AG04450 (cell line): ENCODE measurements at regions not wholly inside any gene's neighbourhood (a gene's known extent, or its start where the extent isn't known, plus 50 kb on each side); places are given as distances from the start of the nearest gene placed in this dataset.

Experiments
- CTCF ChIA-PET: fragments of 300-600, 350-600 bp; formaldehyde crosslinking; extraction: SDS; loops from one replicate; lab custom pipeline; 2022; ENCODE audit warnings: antibody characterized with exemption, inconsistent platforms; lab: Charles Lee
- POLR2A ChIA-PET: fragments of 350-600 bp; formaldehyde crosslinking; extraction: SDS; loops from one replicate; lab custom pipeline; 2021; ENCODE audit warnings: antibody characterized with exemption, inconsistent platforms; lab: Yijun Ruan, JAX
- DNase-seq: peaks from one replicate; pipeline ENCODE4 v3.0.0-alpha.2; 2011; ENCODE audit warnings: low read depth, low spot score
- H3K27ac ChIP-seq: one replicate; pipeline ENCODE4 v1.5.1; 2012; ENCODE audit warnings: low read depth, low read length, control low read depth
- H3K27me3 ChIP-seq: one replicate; pipeline ENCODE4 v1.6.0; 2012; ENCODE audit warnings: low read length; ENCODE audit not compliant: control insufficient read depth, insufficient read depth
- H3K4me3 ChIP-seq: 2 replicates; pipeline ENCODE4 v1.5.1; 2011; ENCODE audit warnings: mild to moderate bottlenecking, low read depth, low read length, control low read depth
- H3K9me3 ChIP-seq: 2 replicates; pipeline ENCODE4 v1.5.1; 2012; ENCODE audit warnings: low read length; ENCODE audit not compliant: control insufficient read depth, insufficient read depth
- TF ChIP-seq, protein P1 (sequence below): IDR thresholded peaks from 2 replicates; pipeline ENCODE4 v1.5.1; 2011; ENCODE audit warnings: low read depth, low read length, control low read depth, inconsistent platforms

DNA sequence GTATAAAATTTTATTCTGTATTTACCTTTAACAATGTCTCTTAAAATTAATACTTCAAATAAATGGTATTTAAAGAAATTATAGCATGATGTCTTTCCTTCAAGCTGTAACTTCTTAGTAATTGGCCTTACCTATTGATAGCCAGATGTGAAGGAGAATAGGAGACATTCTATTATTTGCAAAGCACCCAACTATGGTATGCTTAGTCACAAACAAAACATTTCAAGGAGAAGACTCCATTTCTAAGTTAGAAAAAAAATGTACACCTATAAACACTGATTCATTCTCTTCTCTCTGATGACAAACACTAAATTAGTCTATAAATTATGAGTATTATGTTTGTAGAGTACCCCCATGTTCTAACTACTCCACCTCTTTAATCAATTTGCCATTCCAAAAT, 66.4 kb downstream of the NKX6-1 start:
- ChIA-PET CTCF (no interaction called here), POLR2A (no interaction called here)
- no peaks in the 10 kb centered on the region for H3K27me3 ChIP-seq
- DNase-seq = no peak
- H3K9me3 ChIP-seq = no peaks in the 10 kb centered on the region
- TF ChIP-seq, protein P1, sequence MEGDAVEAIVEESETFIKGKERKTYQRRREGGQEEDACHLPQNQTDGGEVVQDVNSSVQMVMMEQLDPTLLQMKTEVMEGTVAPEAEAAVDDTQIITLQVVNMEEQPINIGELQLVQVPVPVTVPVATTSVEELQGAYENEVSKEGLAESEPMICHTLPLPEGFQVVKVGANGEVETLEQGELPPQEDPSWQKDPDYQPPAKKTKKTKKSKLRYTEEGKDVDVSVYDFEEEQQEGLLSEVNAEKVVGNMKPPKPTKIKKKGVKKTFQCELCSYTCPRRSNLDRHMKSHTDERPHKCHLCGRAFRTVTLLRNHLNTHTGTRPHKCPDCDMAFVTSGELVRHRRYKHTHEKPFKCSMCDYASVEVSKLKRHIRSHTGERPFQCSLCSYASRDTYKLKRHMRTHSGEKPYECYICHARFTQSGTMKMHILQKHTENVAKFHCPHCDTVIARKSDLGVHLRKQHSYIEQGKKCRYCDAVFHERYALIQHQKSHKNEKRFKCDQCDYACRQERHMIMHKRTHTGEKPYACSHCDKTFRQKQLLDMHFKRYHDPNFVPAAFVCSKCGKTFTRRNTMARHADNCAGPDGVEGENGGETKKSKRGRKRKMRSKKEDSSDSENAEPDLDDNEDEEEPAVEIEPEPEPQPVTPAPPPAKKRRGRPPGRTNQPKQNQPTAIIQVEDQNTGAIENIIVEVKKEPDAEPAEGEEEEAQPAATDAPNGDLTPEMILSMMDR = no peak
- no peak overlapping the region for H3K27ac ChIP-seq
- H3K4me3 ChIP-seq = no peak overlapping the region

DNA sequence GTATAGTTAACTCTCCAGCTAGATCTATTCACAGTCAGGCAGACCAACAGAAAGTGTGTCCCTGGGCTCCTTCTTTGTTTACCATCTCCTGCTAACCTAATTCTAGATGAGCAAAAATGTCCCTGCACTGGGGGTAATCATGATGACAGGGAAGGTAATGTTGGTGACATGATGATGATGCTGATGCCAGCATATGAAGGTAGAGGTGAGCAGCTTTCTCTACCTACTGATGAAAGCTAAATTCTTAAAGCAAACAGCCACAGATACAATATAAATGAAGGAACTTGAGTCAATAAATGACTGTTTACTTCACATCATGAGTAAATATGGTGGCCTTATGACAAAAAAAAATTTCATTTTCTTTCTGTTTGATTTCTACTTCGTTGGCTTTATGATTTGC, 78.5 kb downstream of the NKX6-1 start:
- no peak for DNase-seq
- Histone ChIP-seq H3K4me3 (no peak overlapping the region), H3K9me3 (no peaks in the 10 kb centered on the region), H3K27me3 (no peaks in the 10 kb centered on the region), H3K27ac (no peak overlapping the region)
- TF ChIP-seq, protein P1 = no peak
- POLR2A ChIA-PET = no interaction called here
- CTCF ChIA-PET = no interaction called here

DNA sequence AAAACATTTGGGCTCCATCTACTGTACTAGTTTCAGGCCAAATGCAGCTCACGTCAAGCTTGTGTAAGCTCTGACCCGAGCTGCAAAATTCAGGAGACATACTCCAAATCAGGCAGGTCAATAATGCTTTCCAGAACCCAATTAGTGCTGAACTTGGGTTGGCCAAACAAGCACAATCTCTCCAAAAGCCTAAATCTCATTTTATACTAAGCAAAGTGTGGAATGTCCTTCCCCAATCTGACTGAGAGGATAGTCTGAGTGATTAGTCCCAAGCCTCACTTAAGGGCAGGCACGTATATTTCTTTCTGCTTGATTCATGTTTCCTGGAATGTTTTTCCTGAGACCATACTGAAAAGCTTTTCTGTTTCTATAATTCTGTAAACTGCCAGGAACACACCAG, 79.9 kb downstream of the NKX6-1 start:
- no peaks in the 10 kb centered on the region for H3K9me3 ChIP-seq
- POLR2A ChIA-PET = no interaction called here
- H3K27ac ChIP-seq = no peak overlapping the region
- TF ChIP-seq, protein P1 = no peak
- H3K4me3 ChIP-seq = no peak overlapping the region
- CTCF ChIA-PET = no interaction called here
- no peaks in the 10 kb centered on the region for H3K27me3 ChIP-seq
- DNase-seq = no peak

- ChIA-PET CTCF (interaction anchor here (1.2 kb wide), 1 partner anchor 85 kb away, joined by 3 read pairs; no protein-coding TSS in a partner anchor), POLR2A (no interaction called here)
- DNase-seq = no peak
- Histone ChIP-seq H3K27me3 (no peaks in the 10 kb centered on the region), H3K4me3 (no peak overlapping the region), H3K9me3 (no peaks in the 10 kb centered on the region), H3K27ac (no peak overlapping the region)
- TF ChIP-seq, protein P1 = no peak
These were observed 80.9 kb downstream of the NKX6-1 start for GRCh38 chr4:84417997-84418709.

DNA sequence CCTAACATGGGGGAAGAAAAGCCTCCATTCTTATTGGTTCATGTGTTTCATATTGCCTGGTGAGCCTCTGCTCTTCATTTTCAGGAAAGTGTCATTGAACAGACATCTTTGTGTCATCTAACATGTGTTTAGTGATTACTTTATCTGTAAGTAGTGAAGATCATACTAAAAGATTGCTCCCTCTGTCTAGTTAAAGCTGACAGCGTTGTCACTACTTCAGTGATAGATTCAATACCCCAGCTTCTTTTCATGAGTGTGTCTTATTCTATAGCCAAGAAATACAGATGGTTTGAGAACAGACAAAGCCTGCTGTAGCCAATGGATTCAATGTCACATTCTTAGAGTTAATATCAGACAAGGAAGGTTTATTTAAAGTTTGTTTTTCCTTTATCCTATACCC, 85.1 kb downstream of the NKX6-1 start:
- no peaks in the 10 kb centered on the region for H3K27me3 ChIP-seq
- H3K4me3 ChIP-seq = no peak overlapping the region
- no peak for DNase-seq
- CTCF ChIA-PET = no interaction called here
- TF ChIP-seq, protein P1 = no peak
- POLR2A ChIA-PET = no interaction called here
- no peak overlapping the region for H3K27ac ChIP-seq
- H3K9me3 ChIP-seq = no peaks in the 10 kb centered on the region
